GM12864 (cell line): ENCODE measurements at regions not wholly inside any gene's neighbourhood (a gene's known extent, or its start where the extent isn't known, plus 50 kb on each side); places are given as distances from the start of the nearest gene placed in this dataset.
"Not testable (repeated sequence)": the region's sequence is repeated elsewhere in the genome, so short reads cannot be mapped to it uniquely, and the experiment has no call there.

Experiments used
- DNase-seq: peaks from one replicate; pipeline ENCODE4 v3.0.0-alpha.2; 2011; ENCODE audit warnings: low read depth
- H3K4me3 ChIP-seq: 2 replicates; pipeline ENCODE4 v1.5.1; 2011; ENCODE audit warnings: mild to moderate bottlenecking, low read depth, low read length, control low read depth
- CTCF ChIP-seq: IDR thresholded peaks from 2 replicates; pipeline ENCODE4 v1.5.1; 2011; ENCODE audit warnings: low read depth, mild to moderate bottlenecking, moderate library complexity, low read length, control low read depth, inconsistent platforms; ENCODE audit errors: missing control alignments

DNA sequence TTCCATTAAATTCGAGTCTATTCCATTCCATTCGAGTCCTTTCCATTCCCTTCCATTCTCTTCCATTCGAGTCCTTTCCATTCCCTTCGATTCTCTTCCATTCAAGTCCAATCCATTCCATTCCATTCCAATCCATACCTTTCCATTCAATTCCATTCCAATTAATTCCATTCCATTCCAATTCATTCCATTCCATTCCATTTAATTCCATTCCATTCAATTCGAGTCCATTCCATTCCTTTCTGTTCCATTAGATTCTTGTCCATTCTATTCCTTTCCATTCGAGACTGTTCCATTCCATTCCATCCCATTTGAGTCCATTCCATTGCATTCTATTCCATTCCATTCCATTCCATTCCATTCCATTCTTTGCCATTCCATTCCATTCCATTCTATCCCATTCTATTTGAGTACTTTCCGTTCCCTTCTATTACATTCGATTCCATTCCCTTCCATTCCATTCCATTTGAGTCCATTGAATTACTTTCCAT lies 1130.0 kb downstream of the RPIA start:
- TF ChIP-seq CTCF, result no peak

GRCh38 chr2:89822342-89822741 lies 1130.9 kb downstream of the RPIA start:
- H3K4me3 ChIP-seq, DNase-seq: not testable (repeated sequence)

More for the DNA sequence above, 1130.0 kb downstream of the RPIA start:
- DNase-seq, result no peak
- no peak overlapping the region for H3K4me3 ChIP-seq

- H3K4me3 ChIP-seq, result no peak overlapping the region
Measured at GRCh38 chr2:89823556-89823955, 1132.1 kb downstream of the RPIA start.

DNA sequence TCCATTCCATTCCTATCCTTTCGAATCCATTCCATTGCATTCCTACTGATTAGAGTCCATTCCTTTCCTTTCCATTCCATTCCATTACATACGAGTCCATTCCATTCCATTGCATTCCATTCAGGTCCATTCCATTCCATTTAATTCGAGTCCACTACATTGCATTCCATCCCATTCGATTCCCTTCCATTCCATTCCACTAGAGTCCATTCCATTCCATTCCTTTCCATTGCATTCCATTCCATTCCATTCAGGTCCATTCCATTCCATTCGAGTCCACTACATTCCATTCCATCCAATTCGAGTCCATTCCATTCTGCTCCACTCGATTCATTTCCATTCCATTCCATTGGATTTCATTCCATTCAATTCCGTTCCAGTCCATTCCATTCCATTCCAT lies 1133.6 kb downstream of the RPIA start:
- no peak for DNase-seq
- TF ChIP-seq CTCF, result no peak

More at GRCh38 chr2:89823556-89823955, 1132.1 kb downstream of the RPIA start:
- no peak for DNase-seq
- no peak for TF ChIP-seq CTCF

DNA sequence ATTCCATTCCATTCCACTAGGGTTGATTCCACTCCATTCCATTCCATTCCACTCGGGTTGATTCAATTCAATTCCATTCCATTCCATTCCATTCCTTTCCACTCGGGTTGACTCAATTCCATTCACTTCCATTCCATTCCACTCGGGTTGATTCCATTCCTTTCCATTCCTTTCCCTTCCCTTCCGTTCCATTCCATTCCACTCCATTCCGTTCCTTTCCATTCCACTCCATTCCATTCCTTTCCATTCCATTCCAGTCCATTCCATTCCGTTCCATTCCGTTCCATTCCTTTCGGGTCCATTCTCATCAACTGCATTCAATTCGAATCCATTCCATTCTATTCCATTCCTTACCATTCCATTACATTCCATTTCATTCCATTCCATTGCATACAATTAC lies 1135.3 kb downstream of the RPIA start:
- not testable (repeated sequence) for DNase-seq, H3K4me3 ChIP-seq

More for the DNA sequence above, 1133.6 kb downstream of the RPIA start:
- no peak overlapping the region for H3K4me3 ChIP-seq

DNA sequence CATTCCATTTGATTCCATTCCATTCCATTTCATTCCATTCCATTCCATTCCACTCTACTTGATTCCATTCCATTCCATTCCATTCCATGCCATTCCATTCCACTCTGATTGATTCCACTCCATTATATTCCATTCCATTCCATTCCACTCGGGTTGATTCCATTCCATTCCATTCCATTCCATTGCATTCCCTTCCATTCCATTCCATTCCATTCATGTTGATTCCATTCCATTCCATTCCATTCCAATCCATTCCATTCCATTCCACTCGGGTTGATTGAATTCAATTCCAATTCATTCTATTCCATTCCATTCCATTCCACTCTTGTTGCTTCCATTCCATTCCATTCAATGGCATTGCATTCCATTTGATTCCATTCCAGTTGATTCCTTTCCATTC lies 1136.4 kb downstream of the RPIA start:
- DNase-seq, H3K4me3 ChIP-seq: not testable (repeated sequence)

GRCh38 chr2:89828416-89828815 lies 1136.9 kb downstream of the RPIA start:
- DNase-seq, H3K4me3 ChIP-seq: not testable (repeated sequence)

- not testable (repeated sequence) for H3K4me3 ChIP-seq, DNase-seq
Measured at GRCh38 chr2:89828961-89829631, 1137.6 kb downstream of the RPIA start.

DNA sequence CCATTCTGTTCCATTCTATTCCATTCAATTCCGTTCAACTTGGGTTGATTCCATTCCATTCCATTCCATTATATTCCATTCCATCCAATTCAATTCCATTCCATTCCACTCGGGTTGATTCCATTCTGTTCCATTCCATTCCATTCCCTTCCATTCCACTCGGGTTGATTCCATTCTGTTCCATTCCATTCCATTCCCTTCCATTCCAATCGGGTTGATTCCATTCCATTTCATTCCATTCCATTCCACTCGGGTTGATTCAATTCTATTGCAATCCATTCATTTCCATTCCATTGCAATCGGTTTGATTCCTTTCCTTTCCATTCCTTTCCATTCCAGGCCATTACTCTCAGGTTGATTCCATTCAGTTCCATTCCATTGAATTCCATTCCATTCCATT lies 1138.4 kb downstream of the RPIA start:
- H3K4me3 ChIP-seq, result no peak overlapping the region
- no peak for TF ChIP-seq CTCF
- DNase-seq, result no peak

DNA sequence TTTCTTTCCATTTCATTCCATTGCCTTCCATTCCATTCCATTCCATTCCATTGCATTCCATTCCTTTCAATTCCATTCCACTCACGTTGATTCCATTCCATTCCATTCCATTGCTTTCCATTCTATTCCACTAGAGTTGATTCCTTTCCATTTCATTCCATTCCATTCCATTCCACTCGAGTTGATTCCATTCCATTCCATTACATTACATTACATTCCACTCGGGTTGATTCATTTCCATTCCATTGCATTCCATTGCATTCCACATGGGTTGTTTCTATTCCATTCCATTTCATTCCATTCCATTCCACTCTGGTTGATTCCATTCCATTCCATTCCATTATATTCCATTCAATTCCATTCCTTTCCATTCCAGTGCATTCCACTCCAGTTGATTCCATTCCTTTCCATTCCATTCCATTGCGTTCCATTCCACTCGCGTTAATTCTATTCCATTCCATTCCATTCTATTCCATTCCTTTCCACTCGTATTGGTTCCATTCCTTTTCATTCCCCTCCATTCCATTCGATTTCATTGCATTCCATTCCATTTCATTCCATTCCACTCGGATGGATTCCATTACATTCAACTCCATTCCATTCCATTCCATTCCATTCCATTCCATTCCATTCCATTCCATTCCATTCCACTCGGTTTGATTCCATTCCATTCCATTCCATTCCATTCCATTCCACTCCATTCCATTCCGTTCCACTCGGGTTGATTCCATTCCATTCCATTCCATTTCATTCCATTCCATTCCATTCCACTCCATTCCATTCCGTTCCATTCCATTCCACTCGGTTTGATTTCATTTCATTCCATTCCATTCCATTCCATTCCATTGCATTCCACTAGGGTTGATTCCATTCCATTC lies 1139.1 kb downstream of the RPIA start:
- not testable (repeated sequence) for DNase-seq, H3K4me3 ChIP-seq
